HL-60 (cell line): ENCODE measurements at regions not wholly inside any gene's neighbourhood (a gene's known extent, or its start where the extent isn't known, plus 50 kb on each side); places are given as distances from the start of the nearest gene placed in this dataset.
A peak's percentile ranks its signal among the peaks of the same experiment; 100 is the strongest.
"Not testable (repeated sequence)": the region's sequence is repeated elsewhere in the genome, so short reads cannot be mapped to it uniquely, and the experiment has no call there.

ENCODE experiments used
- DNase-seq, 2 experiments: peaks; one replicate each; pipeline ENCODE4 v3.0.0-alpha.2; 2010 to 2020; ENCODE audit warnings: low read depth in 1 of 2, low spot score in 1 of 2
- H3K27ac ChIP-seq: fragments of 250-450 bp; sonication (Bioruptor Pico); replicated peaks from 2 replicates; pipeline ENCODE4 v1.5.1; 2020; ENCODE audit warnings: mild to moderate bottlenecking, moderate library complexity
- H3K27me3 ChIP-seq: fragments of 250-450 bp; sonication (Bioruptor Pico); 2 replicates; pipeline ENCODE4 v1.5.1; 2021; ENCODE audit warnings: mild to moderate bottlenecking, moderate library complexity; ENCODE audit not compliant: insufficient read depth, poor library complexity, severe bottlenecking
- H3K4me3 ChIP-seq: replicated peaks from 2 replicates; pipeline ENCODE4 v1.5.1; 2011; ENCODE audit warnings: mild to moderate bottlenecking, control low read depth, low read length; ENCODE audit not compliant: insufficient read depth
- GABPA ChIP-seq: IDR thresholded peaks from 2 replicates; pipeline ENCODE4 v1.6.1; 2012; ENCODE audit warnings: low read depth
- POLR2AphosphoS5 ChIP-seq: IDR thresholded peaks from 2 replicates; pipeline ENCODE4 v1.6.1; 2012; ENCODE audit warnings: low read depth
- SPI1 ChIP-seq: IDR thresholded peaks from 2 replicates; pipeline ENCODE4 v1.6.1; 2012; ENCODE audit warnings: low read depth, mild to moderate bottlenecking, borderline replicate concordance
- TF ChIP-seq, protein P1 (sequence below): IDR thresholded peaks from 2 replicates; pipeline ENCODE4 v1.6.1; 2012; ENCODE audit warnings: low read depth; ENCODE audit not compliant: insufficient replicate concordance
- TF ChIP-seq, protein P2 (sequence below): IDR thresholded peaks from one replicate; pipeline ENCODE4 v1.5.1; 2011; ENCODE audit warnings: low read length, control low read depth, inconsistent platforms; ENCODE audit not compliant: insufficient read depth

DNA sequence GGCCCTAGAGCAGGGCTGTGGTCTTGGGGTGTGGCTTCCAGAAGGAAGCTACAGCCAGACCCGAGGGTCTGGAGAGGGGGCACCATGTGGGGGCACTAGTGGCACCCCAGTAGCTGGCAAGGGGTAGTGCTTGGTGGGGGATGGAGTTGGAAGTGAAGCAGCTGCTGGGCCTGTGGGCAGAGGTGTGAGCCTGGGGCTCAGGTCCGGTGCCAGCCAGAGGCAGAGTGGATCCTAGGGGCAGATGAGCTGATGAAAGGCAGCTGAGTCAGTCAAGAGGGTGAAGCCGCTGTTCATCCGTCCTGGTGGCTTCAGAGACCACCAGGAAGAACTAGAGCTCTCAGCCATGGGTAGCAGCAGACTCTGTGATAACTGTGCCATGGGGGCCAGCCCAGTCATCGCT lies 172.6 kb downstream of the TBC1D2B start:
- Histone ChIP-seq H3K27ac (no peak overlapping the region), H3K27me3 (no peaks in the 10 kb centered on the region), H3K4me3 (no peak overlapping the region)
- TF ChIP-seq POLR2AphosphoS5 (no peak), GABPA (no peak), SPI1 (no peak)
- TF ChIP-seq, protein P1, sequence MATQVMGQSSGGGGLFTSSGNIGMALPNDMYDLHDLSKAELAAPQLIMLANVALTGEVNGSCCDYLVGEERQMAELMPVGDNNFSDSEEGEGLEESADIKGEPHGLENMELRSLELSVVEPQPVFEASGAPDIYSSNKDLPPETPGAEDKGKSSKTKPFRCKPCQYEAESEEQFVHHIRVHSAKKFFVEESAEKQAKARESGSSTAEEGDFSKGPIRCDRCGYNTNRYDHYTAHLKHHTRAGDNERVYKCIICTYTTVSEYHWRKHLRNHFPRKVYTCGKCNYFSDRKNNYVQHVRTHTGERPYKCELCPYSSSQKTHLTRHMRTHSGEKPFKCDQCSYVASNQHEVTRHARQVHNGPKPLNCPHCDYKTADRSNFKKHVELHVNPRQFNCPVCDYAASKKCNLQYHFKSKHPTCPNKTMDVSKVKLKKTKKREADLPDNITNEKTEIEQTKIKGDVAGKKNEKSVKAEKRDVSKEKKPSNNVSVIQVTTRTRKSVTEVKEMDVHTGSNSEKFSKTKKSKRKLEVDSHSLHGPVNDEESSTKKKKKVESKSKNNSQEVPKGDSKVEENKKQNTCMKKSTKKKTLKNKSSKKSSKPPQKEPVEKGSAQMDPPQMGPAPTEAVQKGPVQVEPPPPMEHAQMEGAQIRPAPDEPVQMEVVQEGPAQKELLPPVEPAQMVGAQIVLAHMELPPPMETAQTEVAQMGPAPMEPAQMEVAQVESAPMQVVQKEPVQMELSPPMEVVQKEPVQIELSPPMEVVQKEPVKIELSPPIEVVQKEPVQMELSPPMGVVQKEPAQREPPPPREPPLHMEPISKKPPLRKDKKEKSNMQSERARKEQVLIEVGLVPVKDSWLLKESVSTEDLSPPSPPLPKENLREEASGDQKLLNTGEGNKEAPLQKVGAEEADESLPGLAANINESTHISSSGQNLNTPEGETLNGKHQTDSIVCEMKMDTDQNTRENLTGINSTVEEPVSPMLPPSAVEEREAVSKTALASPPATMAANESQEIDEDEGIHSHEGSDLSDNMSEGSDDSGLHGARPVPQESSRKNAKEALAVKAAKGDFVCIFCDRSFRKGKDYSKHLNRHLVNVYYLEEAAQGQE = no peak
- TF ChIP-seq, protein P2, sequence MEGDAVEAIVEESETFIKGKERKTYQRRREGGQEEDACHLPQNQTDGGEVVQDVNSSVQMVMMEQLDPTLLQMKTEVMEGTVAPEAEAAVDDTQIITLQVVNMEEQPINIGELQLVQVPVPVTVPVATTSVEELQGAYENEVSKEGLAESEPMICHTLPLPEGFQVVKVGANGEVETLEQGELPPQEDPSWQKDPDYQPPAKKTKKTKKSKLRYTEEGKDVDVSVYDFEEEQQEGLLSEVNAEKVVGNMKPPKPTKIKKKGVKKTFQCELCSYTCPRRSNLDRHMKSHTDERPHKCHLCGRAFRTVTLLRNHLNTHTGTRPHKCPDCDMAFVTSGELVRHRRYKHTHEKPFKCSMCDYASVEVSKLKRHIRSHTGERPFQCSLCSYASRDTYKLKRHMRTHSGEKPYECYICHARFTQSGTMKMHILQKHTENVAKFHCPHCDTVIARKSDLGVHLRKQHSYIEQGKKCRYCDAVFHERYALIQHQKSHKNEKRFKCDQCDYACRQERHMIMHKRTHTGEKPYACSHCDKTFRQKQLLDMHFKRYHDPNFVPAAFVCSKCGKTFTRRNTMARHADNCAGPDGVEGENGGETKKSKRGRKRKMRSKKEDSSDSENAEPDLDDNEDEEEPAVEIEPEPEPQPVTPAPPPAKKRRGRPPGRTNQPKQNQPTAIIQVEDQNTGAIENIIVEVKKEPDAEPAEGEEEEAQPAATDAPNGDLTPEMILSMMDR = no peak
- no peak for DNase-seq

DNA sequence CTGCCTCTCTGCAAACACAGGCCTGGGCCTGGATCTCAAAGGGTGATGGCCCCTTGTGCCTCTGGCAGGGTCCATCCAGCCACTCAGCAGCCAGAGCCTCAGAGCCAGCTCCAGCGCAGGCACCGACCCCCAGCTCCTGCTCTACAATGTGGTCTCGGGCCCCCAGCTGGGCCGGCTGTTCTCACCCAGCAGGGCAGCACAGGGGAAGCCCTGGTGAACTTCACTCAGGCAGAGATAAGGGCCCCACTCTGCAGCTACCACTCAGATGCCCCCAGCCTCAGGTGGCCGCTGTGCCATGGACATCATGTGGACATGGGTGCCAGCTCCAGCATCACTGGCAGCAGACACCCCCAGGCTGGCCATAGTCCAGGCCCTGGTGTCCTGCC lies 173.1 kb downstream of the TBC1D2B start:
- TF ChIP-seq GABPA (no peak), SPI1 (no peak), POLR2AphosphoS5 (no peak)
- TF ChIP-seq, protein P1 = no peak
- TF ChIP-seq, protein P2 = no peak
- no peak for DNase-seq
- H3K27ac ChIP-seq = no peak overlapping the region
- no peaks in the 10 kb centered on the region for H3K27me3 ChIP-seq
- no peak overlapping the region for H3K4me3 ChIP-seq

DNA sequence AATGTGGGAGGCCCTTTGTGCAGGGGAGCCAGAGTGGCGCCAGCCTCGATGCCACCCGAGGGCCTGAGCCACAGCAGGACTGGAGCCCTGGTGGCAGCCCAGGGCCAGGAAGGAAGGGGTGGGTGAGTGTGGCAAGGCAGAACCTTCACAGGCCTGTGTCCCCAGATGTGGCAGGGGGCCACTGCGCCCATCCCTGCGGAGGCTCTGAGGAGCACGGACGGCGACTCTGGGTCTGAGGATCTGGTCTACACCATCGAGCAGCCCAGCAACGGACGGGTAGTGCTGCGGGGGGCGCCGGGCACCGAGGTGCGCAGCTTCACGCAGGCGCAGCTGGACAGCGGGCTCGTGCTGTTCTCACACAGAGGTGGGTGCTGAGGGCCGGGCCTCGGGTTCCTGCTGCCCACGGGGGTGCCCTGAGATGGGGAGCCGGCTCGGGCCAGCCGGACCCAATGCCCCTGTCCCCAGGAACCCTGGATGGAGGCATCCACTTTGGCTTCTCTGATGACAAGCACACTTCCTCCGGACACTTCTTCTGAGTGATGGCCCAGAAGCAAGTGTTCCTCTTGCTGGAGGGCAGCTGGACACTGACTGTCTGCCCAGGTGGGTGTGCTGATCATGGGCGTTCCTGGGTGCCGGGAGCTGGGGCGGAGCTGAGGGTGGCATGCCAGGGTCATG lies 173.6 kb downstream of the TBC1D2B start:
- DNase-seq, H3K27ac ChIP-seq, H3K4me3 ChIP-seq, H3K27me3 ChIP-seq: not testable (repeated sequence)

DNA sequence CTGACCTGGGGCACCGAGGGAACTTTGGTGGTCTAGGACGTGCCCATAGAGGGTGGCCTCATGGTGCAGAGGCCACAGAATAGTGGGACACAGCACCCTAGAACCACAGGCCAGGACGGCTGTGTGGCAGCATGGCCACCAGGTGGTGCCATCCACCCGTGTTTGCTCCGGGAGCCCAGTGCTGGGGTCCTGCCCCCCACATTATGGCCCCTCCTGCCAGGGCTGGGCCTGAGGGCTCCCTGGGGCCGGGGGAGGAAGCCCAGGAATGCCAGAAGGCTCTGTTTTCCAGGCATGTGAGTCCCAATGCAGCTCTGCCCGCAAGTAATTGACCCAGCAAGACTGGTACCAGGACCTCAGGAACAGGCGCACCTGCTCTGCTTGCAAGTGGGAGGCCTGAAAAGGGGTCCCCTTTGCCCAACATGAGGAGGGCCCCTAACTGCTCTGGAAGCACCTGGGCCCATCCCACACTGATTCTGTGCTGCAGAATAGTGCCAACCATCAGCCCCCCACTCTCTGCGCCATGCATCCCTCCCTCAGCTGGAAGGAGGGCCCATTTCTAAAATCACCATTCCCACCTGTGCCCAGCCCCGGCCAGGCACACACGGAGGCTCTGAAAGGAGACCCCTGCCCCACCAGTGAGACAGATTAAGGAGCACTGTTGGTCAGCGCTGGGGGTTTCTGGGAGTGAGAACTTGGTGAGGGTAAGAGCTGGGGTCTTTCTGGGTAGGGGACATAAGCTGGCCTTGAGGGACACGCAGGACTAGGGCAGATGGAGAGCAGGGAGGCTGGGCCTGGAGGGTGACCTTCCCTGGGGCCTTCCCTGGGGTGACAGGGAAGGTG lies 174.4 kb downstream of the TBC1D2B start:
- not testable (repeated sequence) for H3K27me3 ChIP-seq, H3K27ac ChIP-seq, DNase-seq, H3K4me3 ChIP-seq
- TF ChIP-seq, protein P2 = peak; percentile 83
